Effector memory CD8-positive, alpha-beta T cell (primary cell): ENCODE measurements at regions not wholly inside any gene's neighbourhood (a gene's known extent, or its start where the extent isn't known, plus 50 kb on each side); places are given as distances from the start of the nearest gene placed in this dataset.

Source experiments
- ATAC-seq: fragments of 150-1000 bp; cut with Tn5 transposase; replicated peaks from 2 replicates; pipeline ENCODE4 v1.10.0; 2021; ENCODE audit warnings: mild to moderate bottlenecking, moderate library complexity
- DNase-seq, 3 experiments: peaks; one replicate each; pipeline ENCODE4 v3.0.0; 2021
- H3K27ac Mint-ChIP-seq, 2 donors: one replicate each; pipeline ENCODE4 v1.8.0; 2022; ENCODE audit warnings: mild to moderate bottlenecking in 2 of 2, mixed read lengths in 2 of 2, moderate library complexity in 2 of 2
- H3K27me3 Mint-ChIP-seq, 2 donors: one replicate each; pipeline ENCODE4 v1.8.0; 2022; ENCODE audit warnings: mixed read lengths in 2 of 2
- H3K36me3 Mint-ChIP-seq: one replicate; pipeline ENCODE4 v1.8.0; 2022; ENCODE audit warnings: mild to moderate bottlenecking, moderate library complexity, mixed read lengths; ENCODE audit not compliant: insufficient read depth
- H3K4me1 Mint-ChIP-seq, 2 donors: one replicate each; pipeline ENCODE4 v1.8.0; 2022; ENCODE audit warnings: low read depth in 2 of 2, mixed read lengths in 2 of 2
- H3K4me3 Mint-ChIP-seq, 2 donors: one replicate each; pipeline ENCODE4 v1.8.0; 2022; ENCODE audit warnings: mild to moderate bottlenecking in 2 of 2, mixed read lengths in 2 of 2, moderate library complexity in 2 of 2
- H3K9me3 Mint-ChIP-seq, 2 donors: one replicate each; pipeline ENCODE4 v1.8.0; 2022; ENCODE audit warnings: mixed read lengths in 2 of 2

- ATAC-seq (no peak), DNase-seq (no peak)
- no peaks in the 10 kb centered on the region for H3K36me3 Mint-ChIP-seq
- peaks cover 0 to 4% of the 10 kb centered on the region in 2 donors for H3K9me3 Mint-ChIP-seq
- no peak overlapping the region for H3K4me3 Mint-ChIP-seq
- H3K27me3 Mint-ChIP-seq = no peaks in the 10 kb centered on the region
- no peaks in the 10 kb centered on the region for H3K4me1 Mint-ChIP-seq
- H3K27ac Mint-ChIP-seq = no peak overlapping the region
Observed at GRCh38 chr1:221075911-221076310, 196.7 kb downstream of the HLX start.

- H3K27ac Mint-ChIP-seq = no peak overlapping the region
- H3K9me3 Mint-ChIP-seq = peaks cover 0 to 2% of the 10 kb centered on the region in 2 donors
Observed at GRCh38 chr1:221076391-221076811, 197.2 kb downstream of the HLX start.

GRCh38 chr1:221078260-221078965 is 199.2 kb downstream of the HLX start:
- H3K36me3 Mint-ChIP-seq = no peaks in the 10 kb centered on the region
- H3K27ac Mint-ChIP-seq = no peak overlapping the region
- no peaks in the 10 kb centered on the region for H3K27me3 Mint-ChIP-seq
- DNase-seq = no peak
- no peak for ATAC-seq
- H3K4me1 Mint-ChIP-seq = no peaks in the 10 kb centered on the region
- no peak overlapping the region for H3K4me3 Mint-ChIP-seq
- peaks cover 0 to 1% of the 10 kb centered on the region in 2 donors for H3K9me3 Mint-ChIP-seq

More at GRCh38 chr1:221076391-221076811, 197.2 kb downstream of the HLX start:
- Mint-ChIP-seq H3K27me3 (no peaks in the 10 kb centered on the region), H3K4me1 (no peaks in the 10 kb centered on the region), H3K36me3 (no peaks in the 10 kb centered on the region), H3K4me3 (no peak overlapping the region)
- DNase-seq (no peak), ATAC-seq (no peak)

GRCh38 chr1:221083902-221084301 is 204.7 kb downstream of the HLX start:
- no peaks in the 10 kb centered on the region for H3K27me3 Mint-ChIP-seq
- H3K4me3 Mint-ChIP-seq = no peak overlapping the region
- no peak for DNase-seq
- no peak overlapping the region for H3K27ac Mint-ChIP-seq
- H3K4me1 Mint-ChIP-seq = no peaks in the 10 kb centered on the region
- no peaks in the 10 kb centered on the region for H3K36me3 Mint-ChIP-seq
- ATAC-seq = no peak
- H3K9me3 Mint-ChIP-seq = peaks cover 0 to 4% of the 10 kb centered on the region in 2 donors

GRCh38 chr1:221084681-221085080 is 205.4 kb downstream of the HLX start:
- H3K36me3 Mint-ChIP-seq = no peaks in the 10 kb centered on the region
- H3K27ac Mint-ChIP-seq = no peak overlapping the region
- H3K4me1 Mint-ChIP-seq = no peaks in the 10 kb centered on the region
- H3K27me3 Mint-ChIP-seq = no peaks in the 10 kb centered on the region
- DNase-seq = no peak
- no peak for ATAC-seq
- peaks cover 0 to 4% of the 10 kb centered on the region in 2 donors for H3K9me3 Mint-ChIP-seq
- H3K4me3 Mint-ChIP-seq = no peak overlapping the region

GRCh38 chr1:221085701-221086375 is 206.6 kb downstream of the HLX start:
- ATAC-seq = no peak
- Mint-ChIP-seq H3K4me3 (no peak overlapping the region), H3K27me3 (no peaks in the 10 kb centered on the region), H3K9me3 (peaks cover 0 to 3% of the 10 kb centered on the region in 2 donors), H3K36me3 (no peaks in the 10 kb centered on the region), H3K27ac (no peak overlapping the region), H3K4me1 (no peaks in the 10 kb centered on the region)
- no peak for DNase-seq

- DNase-seq = no peak
- H3K27me3 Mint-ChIP-seq = no peaks in the 10 kb centered on the region
- H3K4me3 Mint-ChIP-seq = no peak overlapping the region
- no peak for ATAC-seq
- H3K36me3 Mint-ChIP-seq = no peaks in the 10 kb centered on the region
- no peak overlapping the region for H3K27ac Mint-ChIP-seq
- H3K4me1 Mint-ChIP-seq = no peaks in the 10 kb centered on the region
- peaks cover 0 to 3% of the 10 kb centered on the region in 2 donors for H3K9me3 Mint-ChIP-seq
Observed at GRCh38 chr1:221087919-221088318, 208.7 kb downstream of the HLX start.

GRCh38 chr1:221089273-221089672 is 210.0 kb downstream of the HLX start:
- Mint-ChIP-seq H3K27ac (no peak overlapping the region), H3K4me3 (no peak overlapping the region), H3K4me1 (no peaks in the 10 kb centered on the region), H3K27me3 (no peaks in the 10 kb centered on the region), H3K36me3 (no peaks in the 10 kb centered on the region), H3K9me3 (peaks cover 0 to 3% of the 10 kb centered on the region in 2 donors)
- DNase-seq (no peak), ATAC-seq (no peak)

- Mint-ChIP-seq H3K36me3 (no peaks in the 10 kb centered on the region), H3K4me1 (no peaks in the 10 kb centered on the region), H3K4me3 (no peak overlapping the region), H3K27ac (no peak overlapping the region), H3K9me3 (no peaks in the 10 kb centered on the region), H3K27me3 (no peaks in the 10 kb centered on the region)
- no peak for DNase-seq
- ATAC-seq = no peak
Observed at GRCh38 chr1:221089803-221090202, 210.6 kb downstream of the HLX start.

- ATAC-seq (no peak), DNase-seq (no peak)
- H3K36me3 Mint-ChIP-seq = no peaks in the 10 kb centered on the region
- H3K4me3 Mint-ChIP-seq = no peak overlapping the region
- no peak overlapping the region for H3K27ac Mint-ChIP-seq
- H3K9me3 Mint-ChIP-seq = peaks cover 0 to 3% of the 10 kb centered on the region in 2 donors
- H3K27me3 Mint-ChIP-seq = peaks cover 0 to 6% of the 10 kb centered on the region in 2 donors
- no peaks in the 10 kb centered on the region for H3K4me1 Mint-ChIP-seq
Observed at GRCh38 chr1:221093903-221094791, 214.9 kb downstream of the HLX start.

GRCh38 chr1:221097479-221098281 is 218.4 kb downstream of the HLX start:
- H3K9me3 Mint-ChIP-seq = peaks cover 0 to 6% of the 10 kb centered on the region in 2 donors
- ATAC-seq (no peak), DNase-seq (no peak)
- H3K27ac Mint-ChIP-seq = no peak overlapping the region
- no peak overlapping the region for H3K4me3 Mint-ChIP-seq
- H3K36me3 Mint-ChIP-seq = no peaks in the 10 kb centered on the region
- H3K4me1 Mint-ChIP-seq = no peaks in the 10 kb centered on the region
- peaks cover 0 to 6% of the 10 kb centered on the region in 2 donors for H3K27me3 Mint-ChIP-seq

- Mint-ChIP-seq H3K27me3 (peaks cover 0 to 6% of the 10 kb centered on the region in 2 donors), H3K4me1 (no peaks in the 10 kb centered on the region), H3K9me3 (peaks cover 0 to 6% of the 10 kb centered on the region in 2 donors), H3K27ac (no peak overlapping the region), H3K36me3 (no peaks in the 10 kb centered on the region), H3K4me3 (no peak overlapping the region)
- DNase-seq (no peak), ATAC-seq (no peak)
Observed at GRCh38 chr1:221098471-221099405, 219.5 kb downstream of the HLX start.
